Brain microvascular endothelial cell (primary cell): ENCODE measurements at regions not wholly inside any gene's neighbourhood (a gene's known extent, or its start where the extent isn't known, plus 50 kb on each side); places are given as distances from the start of the nearest gene placed in this dataset.

Source experiments
- DNase-seq: peaks from one replicate; pipeline ENCODE4 v3.0.0-alpha.2; 2020
- H3K27ac ChIP-seq: fragments of 250-450 bp; sonication (Bioruptor Pico); 2 replicates; pipeline ENCODE4 v1.5.1; 2020; ENCODE audit warnings: mild to moderate bottlenecking, moderate library complexity
- H3K27me3 ChIP-seq: fragments of 250-450 bp; sonication (Bioruptor Pico); replicated peaks from 2 replicates; pipeline ENCODE4 v1.5.1; 2020; ENCODE audit warnings: mild to moderate bottlenecking
- H3K36me3 ChIP-seq: fragments of 250-450 bp; sonication (Bioruptor Pico); replicated peaks from 2 replicates; pipeline ENCODE4 v1.5.1; 2020; ENCODE audit warnings: mild to moderate bottlenecking
- H3K4me3 ChIP-seq: 2 replicates; pipeline ENCODE4 v1.5.1; 2011; ENCODE audit warnings: low read depth, mild to moderate bottlenecking, control low read depth, low read length, moderate library complexity
- CTCF ChIP-seq: IDR thresholded peaks from 2 replicates; pipeline ENCODE4 v1.5.1; 2011; ENCODE audit warnings: low read depth, mild to moderate bottlenecking, moderate library complexity, low read length, control low read depth, inconsistent platforms; ENCODE audit errors: missing control alignments
- in situ Hi-C: cut with HindIII; loops from 2 replicates; pipeline ENCODE4 v1.10.0; 2017; ENCODE audit warnings: low sequenced_read_pairs, low pct_ligation_motif_present

- DNase-seq = no peak
- H3K27me3 ChIP-seq = no peaks in the 10 kb centered on the region
- H3K4me3 ChIP-seq = no peak overlapping the region
- no peak for TF ChIP-seq CTCF
- H3K27ac ChIP-seq = no peak overlapping the region
- H3K36me3 ChIP-seq = no peaks in the 10 kb centered on the region
- in situ Hi-C loops = no loop called here
Measured at GRCh38 chr3:82293867-82294266, 532.4 kb upstream of the GBE1 start.

- Histone ChIP-seq H3K4me3 (no peak overlapping the region), H3K27ac (no peak overlapping the region), H3K36me3 (no peaks in the 10 kb centered on the region), H3K27me3 (no peaks in the 10 kb centered on the region)
- no peak for DNase-seq
- in situ Hi-C loops = no loop called here
- no peak for TF ChIP-seq CTCF
Measured at GRCh38 chr3:82293435-82293834, 532.0 kb upstream of the GBE1 start.

- TF ChIP-seq CTCF = no peak
- H3K27ac ChIP-seq = no peak overlapping the region
- no peaks in the 10 kb centered on the region for H3K36me3 ChIP-seq
- no peak for DNase-seq
- H3K27me3 ChIP-seq = no peaks in the 10 kb centered on the region
- no peak overlapping the region for H3K4me3 ChIP-seq
- in situ Hi-C loops = no loop called here
Measured at GRCh38 chr3:82287562-82287961, 526.1 kb upstream of the GBE1 start.

GRCh38 chr3:82281205-82281604 is 519.8 kb upstream of the GBE1 start:
- DNase-seq = no peak
- no peak for TF ChIP-seq CTCF
- Histone ChIP-seq H3K27ac (no peak overlapping the region), H3K36me3 (no peaks in the 10 kb centered on the region), H3K4me3 (no peak overlapping the region), H3K27me3 (no peaks in the 10 kb centered on the region)
- in situ Hi-C loops = no loop called here

GRCh38 chr3:82276992-82277391 is 515.5 kb upstream of the GBE1 start:
- in situ Hi-C loops = no loop called here
- Histone ChIP-seq H3K36me3 (no peaks in the 10 kb centered on the region), H3K27ac (no peak overlapping the region), H3K4me3 (no peak overlapping the region), H3K27me3 (no peaks in the 10 kb centered on the region)
- no peak for TF ChIP-seq CTCF
- no peak for DNase-seq

GRCh38 chr3:82274897-82275296 is 513.5 kb upstream of the GBE1 start:
- no peak overlapping the region for H3K4me3 ChIP-seq
- no peaks in the 10 kb centered on the region for H3K27me3 ChIP-seq
- H3K27ac ChIP-seq = no peak overlapping the region
- DNase-seq = no peak
- in situ Hi-C loops = no loop called here
- TF ChIP-seq CTCF = no peak
- no peaks in the 10 kb centered on the region for H3K36me3 ChIP-seq
